GM19455 (cell line): ENCODE measurements at regions not wholly inside any gene's neighbourhood (a gene's known extent, or its start where the extent isn't known, plus 50 kb on each side); places are given as distances from the start of the nearest gene placed in this dataset.

Source experiments
- ATAC-seq: cut with Tn5 transposase; IDR thresholded peaks from one replicate; pipeline ENCODE4 v1.9.1; 2021; ENCODE audit not compliant: unreplicated experiment

DNA sequence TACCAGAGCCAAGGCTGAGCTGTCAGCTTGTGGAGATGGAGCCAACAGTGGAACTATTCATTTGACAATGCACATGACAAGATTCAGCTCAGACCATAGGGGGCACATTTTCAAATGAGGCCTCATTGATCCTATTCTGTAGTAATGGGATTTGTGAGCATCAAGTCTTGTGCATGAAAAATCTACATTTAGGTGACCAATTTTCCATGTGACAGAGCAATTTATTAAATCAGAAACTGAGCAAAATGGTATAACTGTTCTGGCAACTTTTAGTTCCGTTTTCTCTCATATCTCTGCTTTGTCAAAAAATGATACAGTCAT lies 108.5 kb upstream of the PCDH18 start:
- ATAC-seq = no peak

- no peak for ATAC-seq
Observed at GRCh38 chr4:137640156-137640837, 108.0 kb upstream of the PCDH18 start.

DNA sequence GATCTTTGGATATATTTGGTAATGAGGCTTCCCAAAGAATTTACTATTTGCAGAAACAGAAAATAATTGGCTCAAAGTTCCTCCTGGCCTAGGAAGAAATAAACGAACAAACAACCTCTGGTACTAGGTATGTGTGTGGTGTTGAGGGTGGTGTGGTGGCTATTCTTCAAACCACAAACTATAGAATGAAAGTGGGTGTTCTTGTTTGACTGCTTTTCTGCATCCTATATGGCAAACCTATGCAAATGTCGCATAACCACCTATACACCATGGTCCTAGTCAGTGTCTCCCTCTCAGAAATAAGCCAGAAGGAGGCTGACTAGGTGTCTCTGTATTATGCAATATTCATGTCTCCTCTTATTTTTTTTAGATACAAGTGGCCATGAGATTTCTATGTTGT lies 106.6 kb upstream of the PCDH18 start:
- no peak for ATAC-seq

- no peak for ATAC-seq
Observed at GRCh38 chr4:137635601-137636000, 103.3 kb upstream of the PCDH18 start.

GRCh38 chr4:137635108-137635507 lies 102.8 kb upstream of the PCDH18 start:
- no peak for ATAC-seq

GRCh38 chr4:137632842-137633241 lies 100.5 kb upstream of the PCDH18 start:
- ATAC-seq = no peak

- ATAC-seq = no peak
Observed at GRCh38 chr4:137631605-137632004, 99.3 kb upstream of the PCDH18 start.

- ATAC-seq = no peak
Observed at GRCh38 chr4:137630252-137630651, 98.0 kb upstream of the PCDH18 start.

- ATAC-seq = no peak
Observed at GRCh38 chr4:137627739-137628460, 95.6 kb upstream of the PCDH18 start.

GRCh38 chr4:137626942-137627738 lies 94.8 kb upstream of the PCDH18 start:
- ATAC-seq = no peak

GRCh38 chr4:137623013-137623412 lies 90.7 kb upstream of the PCDH18 start:
- no peak for ATAC-seq

DNA sequence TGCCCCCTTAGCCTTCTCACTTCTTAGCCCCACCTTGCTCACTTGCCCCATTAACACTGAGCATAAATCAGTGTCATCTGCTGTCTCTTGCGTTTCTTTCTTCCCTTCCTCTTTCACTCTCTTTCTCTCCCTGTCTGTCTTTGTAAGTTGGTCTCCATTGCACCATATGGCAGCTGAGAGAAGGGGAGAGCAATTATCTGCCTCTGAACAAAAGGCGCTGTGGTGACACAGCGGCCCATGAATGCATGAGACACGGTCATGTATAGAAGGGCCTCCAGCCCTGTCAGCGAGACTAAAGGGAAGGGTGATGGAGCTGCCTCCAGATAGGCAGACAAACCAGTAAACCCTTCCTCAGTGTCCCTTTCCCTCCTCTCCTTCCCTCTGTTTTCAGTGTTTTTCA lies 88.8 kb upstream of the PCDH18 start:
- ATAC-seq = no peak

DNA sequence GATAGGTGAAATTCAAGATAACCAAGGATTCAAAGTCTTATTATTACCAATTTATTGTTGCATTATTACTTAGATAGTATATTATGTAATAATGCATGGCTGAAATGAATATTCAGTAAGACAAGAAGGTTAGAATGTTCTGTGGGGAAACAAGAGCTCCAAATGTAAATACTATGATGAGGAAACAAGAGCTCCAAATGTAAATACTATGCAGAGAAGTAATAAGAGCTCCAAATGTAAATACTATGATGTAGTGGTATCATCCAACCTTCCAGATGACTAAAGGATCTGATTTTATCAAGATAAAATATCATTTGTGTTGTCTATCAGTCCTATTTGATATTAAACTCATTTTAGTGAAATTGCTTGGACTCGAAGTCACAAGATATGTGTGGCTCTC lies 82.2 kb upstream of the PCDH18 start:
- no peak for ATAC-seq

GRCh38 chr4:137611998-137612700 lies 79.9 kb upstream of the PCDH18 start:
- ATAC-seq = no peak

DNA sequence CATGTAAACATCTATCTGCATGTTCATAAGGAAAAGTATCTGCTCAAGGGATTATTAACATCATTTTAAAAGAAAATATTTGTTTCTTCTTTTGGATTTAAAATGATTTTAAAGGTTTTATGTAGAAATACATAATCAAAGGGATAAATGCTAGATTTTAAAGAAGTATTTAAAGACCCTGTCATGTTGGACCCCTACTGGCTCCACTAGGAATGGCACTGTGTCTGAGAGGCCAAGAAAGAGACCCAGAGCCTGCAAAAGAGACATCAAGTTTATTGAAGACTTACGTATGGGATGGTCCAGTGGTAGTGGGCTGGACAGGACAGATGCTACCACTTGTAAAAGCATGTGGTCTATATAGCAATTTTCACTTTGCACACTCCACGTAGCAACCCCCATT lies 78.7 kb upstream of the PCDH18 start:
- ATAC-seq = no peak

DNA sequence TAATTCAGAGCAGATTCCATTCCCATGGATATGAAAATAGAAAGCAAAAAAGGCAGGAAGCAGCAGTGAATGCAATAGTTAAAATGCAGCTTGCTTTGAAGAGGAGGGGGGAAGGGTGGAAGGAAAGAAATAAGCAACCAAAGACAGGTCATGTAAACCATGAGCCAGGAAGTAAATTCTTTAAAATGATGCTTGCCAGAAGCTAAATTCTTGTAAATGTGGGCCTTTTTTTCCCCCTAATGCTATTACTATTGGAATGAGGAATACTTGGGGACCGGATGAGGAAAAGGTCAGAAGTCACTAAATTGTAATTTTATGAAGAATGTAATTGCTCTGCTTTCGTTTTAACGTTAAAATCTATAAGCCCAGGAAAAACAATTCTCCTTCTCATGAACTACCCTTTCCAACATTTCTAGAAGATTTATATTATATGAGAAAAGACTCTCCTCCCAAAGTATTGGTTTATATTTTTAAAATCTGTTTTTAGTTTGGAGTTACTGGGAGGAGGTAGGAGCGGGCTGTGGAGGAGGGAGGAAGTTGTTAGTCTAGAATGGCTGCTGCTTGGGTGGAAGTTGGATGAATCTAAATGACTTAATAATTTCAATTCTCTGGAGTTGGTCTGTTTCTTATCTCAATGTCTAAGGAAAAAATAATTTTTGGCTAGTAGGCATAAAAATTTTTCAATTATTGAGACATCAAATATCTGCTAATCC lies 77.6 kb upstream of the PCDH18 start:
- no peak for ATAC-seq

DNA sequence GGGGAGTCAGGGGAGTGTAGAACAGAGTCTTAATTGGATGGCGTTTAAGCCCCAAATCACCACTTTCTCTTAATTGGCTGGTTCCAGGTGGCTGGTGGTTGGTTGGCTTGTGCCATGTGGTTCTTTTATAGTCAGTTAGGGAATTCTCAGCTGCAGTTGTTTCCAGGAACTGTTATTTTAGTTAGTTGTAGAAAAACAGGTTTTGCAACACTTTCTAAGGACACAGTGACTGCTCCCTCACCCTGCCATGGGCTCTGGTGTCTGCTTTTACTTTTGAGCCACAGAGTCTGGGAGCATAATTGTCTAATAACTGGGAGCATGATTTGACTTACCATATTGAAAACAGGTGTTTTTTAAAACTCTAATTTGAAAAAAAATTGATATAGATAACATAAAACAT lies 75.8 kb upstream of the PCDH18 start:
- ATAC-seq = no peak

- ATAC-seq = no peak
Observed at GRCh38 chr4:137602436-137602835, 70.1 kb upstream of the PCDH18 start.

DNA sequence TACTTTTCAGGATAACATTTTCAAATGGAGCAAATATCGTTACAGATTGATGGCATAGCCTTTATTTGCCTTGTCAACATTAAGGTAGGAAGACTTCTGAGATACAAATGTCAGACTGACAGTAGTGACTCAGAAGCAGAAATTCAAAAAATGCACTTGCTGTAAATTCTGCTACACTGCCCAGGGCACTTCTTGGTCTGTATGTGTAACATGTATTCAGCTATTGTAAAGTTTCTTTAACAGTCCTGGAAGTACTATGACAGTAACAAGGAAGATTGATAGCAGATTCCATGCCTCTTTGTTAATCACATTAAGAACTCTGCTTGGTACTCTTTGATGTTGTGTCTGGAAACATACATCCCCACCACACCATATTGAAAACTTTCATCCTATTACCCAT lies 69.6 kb upstream of the PCDH18 start:
- ATAC-seq = no peak

- ATAC-seq = no peak
Observed at GRCh38 chr4:137599734-137600133, 67.4 kb upstream of the PCDH18 start.
